A549 (cell line): ENCODE measurements at regions not wholly inside any gene's neighbourhood (a gene's known extent, or its start where the extent isn't known, plus 50 kb on each side); places are given as distances from the start of the nearest gene placed in this dataset.

Experiments
- ATAC-seq, 2 experiments: fragments of 200-7000 bp in 1 of 2; fragments of >200 bp in 1 of 2; cut with Nextera tagmentation in 1 of 2; cut with Tn5 transposase in 1 of 2; 3 replicates each; pipeline versions ENCODE4 v1.8.0 to v1.9.1; 2018 to 2020; ENCODE audit warnings: mild to moderate bottlenecking in 1 of 2, moderate library complexity in 1 of 2
- CTCF ChIA-PET: fragments of 300-600 bp; sonication (Branson Sonifier 250); formaldehyde crosslinking; extraction: SDS; loops from one replicate; lab custom pipeline; 2021; ENCODE audit warnings: antibody characterized with exemption, inconsistent platforms; lab: Yijun Ruan, JAX
- POLR2A ChIA-PET: fragments of 350-600 bp; formaldehyde crosslinking; extraction: SDS; loops from one replicate; lab custom pipeline; 2021; ENCODE audit warnings: antibody characterized with exemption, inconsistent platforms; lab: Yijun Ruan, JAX
- DNase-seq, 2 experiments: peaks; one replicate each; pipeline versions ENCODE4 v3.0.0 to v3.0.0-alpha.2; 2011 to 2016; ENCODE audit warnings: low read depth in 1 of 2, low spot score in 1 of 2
- FAIRE-seq: peaks from 2 replicates; lab custom pipeline; 2011; peaks lifted over from hg19 to GRCh38; lab: Jason Lieb, UNC
- H3K27ac ChIP-seq, 2 experiments: fragments of >200 bp; sonication (Bioruptor Twin); formaldehyde crosslinking; 3 replicates each; pipeline ENCODE4 v1.5.1; 2016 to 2017
- H3K4me1 ChIP-seq: fragments of >200 bp; sonication (Bioruptor Twin); formaldehyde crosslinking; 3 replicates; pipeline ENCODE4 v1.6.1; 2016
- H3K4me2 ChIP-seq: fragments of >200 bp; sonication (Bioruptor Twin); formaldehyde crosslinking; 3 replicates; pipeline ENCODE4 v1.6.1; 2016
- H3K4me3 ChIP-seq: fragments of >200 bp; sonication (Bioruptor Twin); formaldehyde crosslinking; 3 replicates; pipeline ENCODE4 v1.5.1; 2016
- H3K9me3 ChIP-seq: fragments of >200 bp; sonication (Bioruptor Twin); formaldehyde crosslinking; 3 replicates; pipeline ENCODE4 v1.6.1; 2016
- CBX8 ChIP-seq: fragments of 200-600 bp; sonication (generic); IDR thresholded peaks from 2 replicates; pipeline ENCODE4 v1.6.1; 2016
- CEBPB ChIP-seq, 2 experiments: fragments of >200 bp in 1 of 2; sonication (Bioruptor Twin) in 1 of 2; formaldehyde crosslinking in 1 of 2; IDR thresholded peaks; 2 replicates each; pipeline ENCODE4 v1.6.1; 2012 to 2016
- CHD4 ChIP-seq: fragments of 200-600 bp; sonication (generic); IDR thresholded peaks from 2 replicates; pipeline ENCODE4 v1.6.1; 2016; ENCODE audit warnings: antibody characterized with exemption, mild to moderate bottlenecking, borderline replicate concordance
- FOSL2 ChIP-seq, 2 experiments: fragments of 450-650 bp in 1 of 2; fragments of >200 bp in 1 of 2; sonication (Bioruptor Twin) in 1 of 2; formaldehyde crosslinking; IDR thresholded peaks; 2 replicates each; pipeline versions ENCODE4 v1.5.0 to v1.6.1; 2016 to 2020; ENCODE audit warnings: mild to moderate bottlenecking in 1 of 2, moderate library complexity in 1 of 2
- GATA3 ChIP-seq: IDR thresholded peaks from 2 replicates; pipeline ENCODE4 v1.6.1; 2012; ENCODE audit warnings: borderline replicate concordance
- HOXB13 ChIP-seq: fragments of 250-450 bp; sonication (Bioruptor Pico); IDR thresholded peaks from 2 replicates; pipeline ENCODE4 v1.5.0; 2020; ENCODE audit warnings: low read depth, mild to moderate bottlenecking, moderate library complexity
- HOXB5 ChIP-seq: fragments of 250-450 bp; sonication (Bioruptor Pico); IDR thresholded peaks from 2 replicates; pipeline ENCODE4 v1.5.0; 2020; ENCODE audit warnings: mild to moderate bottlenecking, moderate library complexity
- JUN ChIP-seq, 2 experiments: fragments of >200 bp; sonication (Bioruptor Twin); formaldehyde crosslinking; IDR thresholded peaks; 2 replicates in 1 of 2; 3 replicates in 1 of 2; pipeline ENCODE4 v1.6.1; 2016 to 2017
- JUNB ChIP-seq: fragments of >200 bp; sonication (Bioruptor Twin); formaldehyde crosslinking; IDR thresholded peaks from 2 replicates; pipeline ENCODE4 v1.6.1; 2016
- KDM5A ChIP-seq: fragments of 200-600 bp; sonication (generic); IDR thresholded peaks from 2 replicates; pipeline ENCODE4 v1.6.1; 2016; ENCODE audit warnings: antibody characterized with exemption, mild to moderate bottlenecking
- MAFK ChIP-seq: fragments of 450-650 bp; IDR thresholded peaks from 2 replicates; pipeline ENCODE4 v1.6.1; 2014; ENCODE audit not compliant: partially characterized antibody
- MYC ChIP-seq: IDR thresholded peaks from 2 replicates; pipeline ENCODE4 v1.6.1; 2012; ENCODE audit warnings: mild to moderate bottlenecking, inconsistent platforms, low read length, improper control_type of control experiment, borderline replicate concordance
- NPAS2 ChIP-seq: fragments of 250-450 bp; sonication (Bioruptor Pico); IDR thresholded peaks from 2 replicates; pipeline ENCODE4 v1.8.0; 2022; ENCODE audit warnings: mild to moderate bottlenecking, moderate library complexity, borderline replicate concordance
- RAD21 ChIP-seq, 2 experiments: fragments of >200 bp in 1 of 2; sonication (Bioruptor Twin) in 1 of 2; formaldehyde crosslinking in 1 of 2; IDR thresholded peaks in 1 of 2; conservative IDR thresholded peaks in 1 of 2; 2 replicates in 1 of 2; 3 replicates in 1 of 2; pipeline ENCODE4 v1.6.1; 2012 to 2018; ENCODE audit warnings: inconsistent platforms in 1 of 2
- RARB ChIP-seq: fragments of 250-450 bp; sonication (Bioruptor Pico); IDR thresholded peaks from 2 replicates; pipeline ENCODE4 v1.8.0; 2021; ENCODE audit warnings: mild to moderate bottlenecking, moderate library complexity
- RCOR1 ChIP-seq: fragments of 150-350 bp; IDR thresholded peaks from 2 replicates; pipeline ENCODE4 v1.6.1; 2014; ENCODE audit warnings: antibody characterized with exemption, low read length, low read depth
- RFX5 ChIP-seq: fragments of 450-650 bp; IDR thresholded peaks from 2 replicates; pipeline ENCODE4 v1.7.1; 2014; ENCODE audit warnings: antibody characterized with exemption, mild to moderate bottlenecking, moderate library complexity
- RNF2 ChIP-seq: fragments of 200-600 bp; sonication (generic); IDR thresholded peaks from 2 replicates; pipeline ENCODE4 v1.6.1; 2016; ENCODE audit warnings: low read depth, mild to moderate bottlenecking, antibody characterized with exemption, moderate library complexity, borderline replicate concordance
- TFCP2L1 ChIP-seq: fragments of 250-450 bp; sonication (Bioruptor Pico); IDR thresholded peaks from 2 replicates; pipeline ENCODE4 v1.5.0; 2021; ENCODE audit warnings: mild to moderate bottlenecking
- ZC3H11A ChIP-seq: fragments of 450-650 bp; IDR thresholded peaks from 2 replicates; pipeline ENCODE4 v1.6.1; 2014; ENCODE audit warnings: antibody characterized with exemption, mild to moderate bottlenecking
- ZNF302 ChIP-seq: fragments of 250-450 bp; sonication (Bioruptor Pico); IDR thresholded peaks from 2 replicates; pipeline ENCODE4 v1.9.0; 2021; ENCODE audit warnings: inconsistent platforms, mild to moderate bottlenecking, moderate library complexity
- ZSCAN20 ChIP-seq: fragments of 250-450 bp; sonication (Bioruptor Pico); IDR thresholded peaks from 2 replicates; pipeline ENCODE4 v1.8.0; 2022; ENCODE audit warnings: mild to moderate bottlenecking, moderate library complexity
- WGBS: methylation state at CpG from one replicate; pipeline ENCODE4 v1.1.6; 2017; ENCODE audit errors: missing lambda C conversion rate; 5-methylcytosine and 5-hydroxymethylcytosine counted together
- TF ChIP-seq, protein P1 (sequence below): fragments of >200 bp; sonication (Bioruptor Twin); formaldehyde crosslinking; IDR thresholded peaks from 3 replicates; pipeline ENCODE4 v1.5.1; 2016
- TF ChIP-seq, protein P2 (sequence below): IDR thresholded peaks from 2 replicates; pipeline ENCODE4 v1.6.1; 2012
- TF ChIP-seq, protein P3 (sequence below): fragments of >200 bp; sonication (Bioruptor Twin); formaldehyde crosslinking; IDR thresholded peaks from 2 replicates; pipeline ENCODE4 v1.6.1; 2016
- TF ChIP-seq, protein P4 (sequence below): fragments of 450-650 bp; IDR thresholded peaks from 2 replicates; pipeline ENCODE4 v1.6.1; 2014; ENCODE audit warnings: antibody characterized with exemption

DNA sequence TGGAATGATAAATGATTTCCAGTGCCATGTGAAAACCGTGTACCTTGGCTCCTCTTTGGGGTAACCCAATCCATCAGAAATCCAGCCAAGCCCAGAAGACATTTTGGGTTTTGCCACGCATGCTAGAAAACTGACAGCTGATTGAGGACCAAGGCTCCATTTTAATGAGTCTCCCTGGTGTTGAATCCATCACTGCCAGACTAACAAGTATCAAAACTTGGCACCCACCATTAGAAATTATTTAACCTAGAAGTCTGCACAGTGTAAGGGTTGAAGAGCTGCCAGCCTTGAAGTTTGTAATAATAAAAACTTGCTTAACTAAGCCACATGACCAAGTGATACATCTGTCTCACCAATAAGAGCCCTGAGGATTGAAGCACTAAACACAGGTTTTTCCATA, 369.9 kb downstream of the DNAH5 start:
- no peak for TF ChIP-seq JUN (IDR thresholded peaks at IDR 0.05)
- no peak for TF ChIP-seq FOSL2 (IDR thresholded peaks at IDR 0.05)
- TF ChIP-seq FOSL2 (CRISPR knock-in tag; IDR thresholded peaks at IDR 0.05), result no peak
- no peak for TF ChIP-seq JUNB
- TF ChIP-seq ZSCAN20 (CRISPR knock-in tag), result no peak

DNA sequence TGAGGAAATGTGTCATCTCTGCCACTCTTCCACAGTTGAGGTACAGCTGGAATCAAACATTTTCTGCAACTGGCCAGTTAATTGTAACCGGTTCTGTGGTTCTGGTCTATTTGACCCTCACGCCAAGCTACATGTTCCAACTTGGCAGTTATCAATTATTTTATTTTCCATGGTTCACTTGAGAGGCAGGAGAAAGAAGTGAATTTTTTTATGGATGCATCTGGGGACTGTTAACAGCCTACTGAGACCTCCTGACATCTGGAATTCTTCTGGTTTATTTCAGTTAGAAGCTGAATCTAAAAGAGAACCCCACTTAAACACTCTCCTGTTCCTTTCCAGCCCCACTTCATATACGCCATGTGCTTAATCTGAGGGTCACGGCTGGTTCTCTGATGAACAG, 372.3 kb downstream of the DNAH5 start:
- no peak for FAIRE-seq
- WGBS, result 65% methylated on average over 4 of the region's 4 CpGs

More for the DNA sequence above, 369.9 kb downstream of the DNAH5 start:
- WGBS, result 53% methylated on average over 2 of the region's 2 CpGs
- FAIRE-seq (no peak), ATAC-seq (no peak), DNase-seq (no peak)
- POLR2A ChIA-PET, result no interaction called here
- no peaks in the 10 kb centered on the region for H3K9me3 ChIP-seq
- H3K4me1 ChIP-seq, result no peaks in the 10 kb centered on the region
- no peak overlapping the region for H3K4me2 ChIP-seq
- H3K27ac ChIP-seq, result no peak overlapping the region
- no peak overlapping the region for H3K4me3 ChIP-seq
- CTCF ChIA-PET, result no interaction called here

DNA sequence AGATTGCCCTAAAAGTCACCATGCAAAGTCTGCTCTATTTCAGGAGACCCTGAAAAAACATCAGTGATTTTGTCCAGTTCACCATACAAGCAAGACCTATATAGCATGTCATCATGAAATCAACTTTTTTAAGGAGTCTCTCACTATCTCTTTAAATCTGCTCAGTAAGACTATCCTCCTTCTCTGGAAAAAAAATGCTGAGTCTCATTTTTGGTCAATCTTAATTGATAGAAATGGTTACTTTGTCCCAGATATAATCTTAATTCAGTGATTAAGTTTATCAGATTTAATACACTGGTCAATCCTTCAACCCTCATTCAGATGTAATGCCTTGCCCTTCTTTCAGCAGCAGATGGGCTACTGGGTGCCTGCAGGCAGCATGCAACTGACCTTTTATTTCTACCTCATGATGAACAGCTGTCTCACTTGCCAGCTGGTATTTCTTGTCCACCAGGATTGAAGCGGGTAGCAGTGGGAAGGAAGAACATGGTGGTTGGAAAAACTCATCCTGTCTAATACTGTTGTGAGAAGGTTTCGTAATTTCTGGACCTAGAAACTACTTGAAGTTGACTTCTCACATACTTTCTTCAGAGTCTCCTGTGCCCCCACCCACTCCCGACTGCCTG, 375.3 kb downstream of the DNAH5 start:
- CTCF ChIA-PET, result no interaction called here
- H3K4me3 ChIP-seq, result no peak overlapping the region
- DNase-seq, result no peak
- no peak overlapping the region for H3K27ac ChIP-seq
- H3K4me1 ChIP-seq, result peaks cover 22% of the 10 kb centered on the region; the same call in 2 of the 3 replicates
- TF ChIP-seq MAFK (peak; percentile 81), KDM5A (no peak)
- TF ChIP-seq, all 56 proteins: peak for 1
- WGBS, result 63% methylated on average over 3 of the region's 3 CpGs
- ATAC-seq (no peak), FAIRE-seq (no peak)
- POLR2A ChIA-PET, result no interaction called here
- no peak overlapping the region for H3K4me2 ChIP-seq
- peaks cover 14% of the 10 kb centered on the region; the same call in 1 of the 3 replicates for H3K9me3 ChIP-seq

More for the DNA sequence above, 372.3 kb downstream of the DNAH5 start:
- DNase-seq (no peak), ATAC-seq (no peak)
- Histone ChIP-seq H3K4me2 (no peak overlapping the region), H3K9me3 (no peaks in the 10 kb centered on the region), H3K4me3 (no peak overlapping the region), H3K4me1 (peaks cover 14% of the 10 kb centered on the region; the same call in 2 of the 3 replicates), H3K27ac (no peak overlapping the region)
- ChIA-PET POLR2A (no interaction called here), CTCF (no interaction called here)
- TF ChIP-seq RCOR1 (no peak), CHD4 (no peak), RFX5 (no peak), HOXB13 (no peak), HOXB5 (CRISPR knock-in tag) (no peak), MAFK (no peak), ZC3H11A (no peak), MYC (no peak)
- TF ChIP-seq, protein P1, sequence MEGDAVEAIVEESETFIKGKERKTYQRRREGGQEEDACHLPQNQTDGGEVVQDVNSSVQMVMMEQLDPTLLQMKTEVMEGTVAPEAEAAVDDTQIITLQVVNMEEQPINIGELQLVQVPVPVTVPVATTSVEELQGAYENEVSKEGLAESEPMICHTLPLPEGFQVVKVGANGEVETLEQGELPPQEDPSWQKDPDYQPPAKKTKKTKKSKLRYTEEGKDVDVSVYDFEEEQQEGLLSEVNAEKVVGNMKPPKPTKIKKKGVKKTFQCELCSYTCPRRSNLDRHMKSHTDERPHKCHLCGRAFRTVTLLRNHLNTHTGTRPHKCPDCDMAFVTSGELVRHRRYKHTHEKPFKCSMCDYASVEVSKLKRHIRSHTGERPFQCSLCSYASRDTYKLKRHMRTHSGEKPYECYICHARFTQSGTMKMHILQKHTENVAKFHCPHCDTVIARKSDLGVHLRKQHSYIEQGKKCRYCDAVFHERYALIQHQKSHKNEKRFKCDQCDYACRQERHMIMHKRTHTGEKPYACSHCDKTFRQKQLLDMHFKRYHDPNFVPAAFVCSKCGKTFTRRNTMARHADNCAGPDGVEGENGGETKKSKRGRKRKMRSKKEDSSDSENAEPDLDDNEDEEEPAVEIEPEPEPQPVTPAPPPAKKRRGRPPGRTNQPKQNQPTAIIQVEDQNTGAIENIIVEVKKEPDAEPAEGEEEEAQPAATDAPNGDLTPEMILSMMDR, result no peak
- TF ChIP-seq, protein P2, sequence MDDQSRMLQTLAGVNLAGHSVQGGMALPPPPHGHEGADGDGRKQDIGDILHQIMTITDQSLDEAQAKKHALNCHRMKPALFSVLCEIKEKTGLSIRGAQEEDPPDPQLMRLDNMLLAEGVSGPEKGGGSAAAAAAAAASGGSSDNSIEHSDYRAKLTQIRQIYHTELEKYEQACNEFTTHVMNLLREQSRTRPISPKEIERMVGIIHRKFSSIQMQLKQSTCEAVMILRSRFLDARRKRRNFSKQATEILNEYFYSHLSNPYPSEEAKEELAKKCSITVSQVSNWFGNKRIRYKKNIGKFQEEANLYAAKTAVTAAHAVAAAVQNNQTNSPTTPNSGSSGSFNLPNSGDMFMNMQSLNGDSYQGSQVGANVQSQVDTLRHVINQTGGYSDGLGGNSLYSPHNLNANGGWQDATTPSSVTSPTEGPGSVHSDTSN, result no peak

DNA sequence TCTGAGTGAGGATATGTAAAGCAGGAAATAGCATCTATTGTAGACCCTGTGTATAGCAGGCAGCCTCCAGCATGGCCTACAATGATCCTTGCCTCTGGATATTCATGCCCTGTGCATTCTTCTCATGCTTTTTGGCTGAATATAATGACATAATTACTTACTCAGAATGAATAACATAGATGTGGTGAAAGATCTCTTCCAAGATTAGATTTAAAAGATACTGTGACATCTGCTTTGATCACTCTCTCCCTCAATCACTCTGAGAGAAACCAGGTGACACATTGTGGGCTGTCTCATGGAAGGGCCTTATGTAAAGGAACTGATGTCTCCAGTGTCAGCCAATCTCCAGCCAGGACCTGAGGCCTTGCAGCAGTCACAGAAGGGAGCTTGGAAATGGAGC, 376.7 kb downstream of the DNAH5 start:
- POLR2A ChIA-PET, result no interaction called here
- DNase-seq (peak in 1 of 2 experiments; percentile 27), FAIRE-seq (no peak), ATAC-seq (peak; percentile 79 to 80)
- Histone ChIP-seq H3K4me2 (peak overlapping the region; percentile 30; the same call in 2 of the 3 replicates), H3K27ac (peak overlapping the region; percentile 70 to 77; a peak in 5 of 6 replicates), H3K4me3 (no peak overlapping the region), H3K9me3 (peaks cover 14% of the 10 kb centered on the region; the same call in 1 of the 3 replicates), H3K4me1 (peaks cover 22% of the 10 kb centered on the region; the same call in 2 of the 3 replicates)
- TF ChIP-seq, protein P3, sequence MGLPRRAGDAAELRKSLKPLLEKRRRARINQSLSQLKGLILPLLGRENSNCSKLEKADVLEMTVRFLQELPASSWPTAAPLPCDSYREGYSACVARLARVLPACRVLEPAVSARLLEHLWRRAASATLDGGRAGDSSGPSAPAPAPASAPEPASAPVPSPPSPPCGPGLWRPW, result no peak
- no peak for TF ChIP-seq ZSCAN20 (CRISPR knock-in tag)
- TF ChIP-seq NPAS2 (CRISPR knock-in tag), result no peak
- TF ChIP-seq TFCP2L1 (CRISPR knock-in tag), result no peak
- no peak for TF ChIP-seq RAD21 (conservative IDR thresholded peaks at IDR 0.05 in 1 of 2, IDR thresholded peaks at IDR 0.05 in 1 of 2)
- TF ChIP-seq JUNB, result peak; percentile 59; the same call in 1 of the 2 replicates
- no peak for TF ChIP-seq CBX8
- TF ChIP-seq RNF2, result no peak
- TF ChIP-seq CHD4, result no peak
- peak; percentile 86; the same call in 1 of the 2 replicates for TF ChIP-seq GATA3
- TF ChIP-seq, protein P4, sequence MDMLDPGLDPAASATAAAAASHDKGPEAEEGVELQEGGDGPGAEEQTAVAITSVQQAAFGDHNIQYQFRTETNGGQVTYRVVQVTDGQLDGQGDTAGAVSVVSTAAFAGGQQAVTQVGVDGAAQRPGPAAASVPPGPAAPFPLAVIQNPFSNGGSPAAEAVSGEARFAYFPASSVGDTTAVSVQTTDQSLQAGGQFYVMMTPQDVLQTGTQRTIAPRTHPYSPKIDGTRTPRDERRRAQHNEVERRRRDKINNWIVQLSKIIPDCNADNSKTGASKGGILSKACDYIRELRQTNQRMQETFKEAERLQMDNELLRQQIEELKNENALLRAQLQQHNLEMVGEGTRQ, result no peak
- TF ChIP-seq RARB (CRISPR knock-in tag), result no peak
- no peak for TF ChIP-seq ZNF302
- TF ChIP-seq CEBPB (IDR thresholded peaks at IDR 0.05), result peak in 1 of 2 experiments; percentile 4; a peak in 1 of 4 replicates
- CTCF ChIA-PET, result no interaction called here
